NCI-H2227 (cell line): ENCODE measurements at regions not wholly inside any gene's neighbourhood (a gene's known extent, or its start where the extent isn't known, plus 50 kb on each side); places are given as distances from the start of the nearest gene placed in this dataset.
"Not testable (repeated sequence)": the region's sequence is repeated elsewhere in the genome, so short reads cannot be mapped to it uniquely, and the experiment has no call there.

Source experiments
- DNase-seq: peaks from one replicate; lab custom pipeline; 2025; ENCODE audit not compliant: unreplicated experiment; lab: John Stamatoyannopoulos, UW

DNA sequence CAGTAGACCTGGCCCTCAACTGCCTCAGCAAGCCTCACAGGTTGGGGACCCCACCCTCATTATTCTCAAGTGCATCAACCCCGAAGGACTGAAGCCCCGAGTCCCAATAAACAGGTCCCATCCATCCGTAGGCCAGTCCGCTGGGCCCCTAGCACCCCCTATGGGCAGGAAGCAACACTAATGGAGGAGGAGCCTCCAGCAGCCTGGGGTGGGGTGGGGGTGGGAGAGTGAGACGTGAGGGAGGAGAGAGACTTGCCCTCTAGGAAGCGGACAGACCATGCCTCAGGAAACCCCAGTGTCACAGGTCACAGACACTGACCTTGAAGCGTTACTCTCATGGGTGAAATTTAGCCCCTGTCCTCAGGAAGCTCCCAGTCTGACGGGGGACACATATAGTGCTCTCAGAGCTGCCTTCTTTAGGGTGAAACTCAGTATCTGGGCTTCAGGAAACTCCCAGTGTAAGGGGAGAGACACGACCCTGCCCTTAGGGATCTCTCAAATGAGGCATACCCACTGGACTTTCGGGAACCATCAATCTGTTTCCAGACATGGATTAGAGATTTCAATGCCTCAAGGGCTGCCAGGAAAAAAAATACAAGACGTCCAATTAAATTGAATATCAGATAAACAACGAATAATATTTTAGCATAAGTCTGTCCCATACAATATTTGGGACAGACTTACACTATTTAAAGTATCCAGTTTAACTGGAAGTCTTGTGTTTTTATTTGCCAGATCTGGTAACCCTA, 125.8 kb downstream of the MRPL14 start:
- DNase-seq: no peak

GRCh38 chr6:44000164-44000842, 126.9 kb downstream of the MRPL14 start:
- DNase-seq: no peak

- DNase-seq: no peak
These were observed 127.6 kb downstream of the MRPL14 start for GRCh38 chr6:43999628-44000027.

GRCh38 chr6:43998592-43999243, 128.5 kb downstream of the MRPL14 start:
- not testable (repeated sequence) for DNase-seq

GRCh38 chr6:43997990-43998585, 129.2 kb downstream of the MRPL14 start:
- not testable (repeated sequence) for DNase-seq

GRCh38 chr6:43997345-43997677, 129.9 kb downstream of the MRPL14 start:
- no peak for DNase-seq

DNA sequence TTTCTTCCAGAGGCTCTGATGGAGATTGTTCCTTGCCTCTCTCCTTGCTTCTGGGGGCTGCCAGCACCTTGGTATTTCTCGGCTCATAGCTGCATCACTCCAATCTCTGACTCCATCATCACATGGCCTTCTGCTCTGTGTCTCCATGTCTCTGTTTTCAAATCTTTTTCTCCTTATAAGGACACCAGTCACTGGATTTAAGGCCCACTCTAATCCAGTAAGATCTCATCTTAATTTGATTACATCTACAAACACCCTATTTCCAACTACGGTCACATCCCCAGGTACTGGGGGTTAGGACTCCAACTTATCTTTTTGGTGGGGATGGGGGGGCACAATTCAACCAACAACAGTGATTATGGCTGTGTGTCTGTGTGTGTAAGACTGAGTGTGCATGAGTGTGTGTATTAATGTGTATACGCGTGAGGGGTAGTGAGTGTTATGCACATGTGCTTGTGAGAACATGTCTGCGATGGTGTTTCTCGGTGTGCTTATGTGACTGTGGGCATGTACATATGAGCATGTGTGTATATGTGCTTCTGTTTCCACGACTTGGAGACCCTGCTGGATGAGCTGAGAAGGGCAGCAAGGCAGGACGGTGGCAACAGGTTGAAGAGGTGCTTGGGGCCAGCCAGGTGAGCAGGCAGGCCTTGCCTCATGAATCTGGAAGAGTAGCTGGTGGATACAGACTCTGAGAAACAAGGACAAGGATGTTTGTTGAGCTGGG, 130.5 kb downstream of the MRPL14 start:
- DNase-seq: no peak

- no peak for DNase-seq
These were observed 132.1 kb downstream of the MRPL14 start for GRCh38 chr6:43995137-43995536.

GRCh38 chr6:43993881-43994523, 133.2 kb downstream of the MRPL14 start:
- no peak for DNase-seq

GRCh38 chr6:43992783-43993644, 134.2 kb downstream of the MRPL14 start:
- DNase-seq: no peak

- DNase-seq: no peak
These were observed 135.1 kb downstream of the MRPL14 start for GRCh38 chr6:43992126-43992663.

- no peak for DNase-seq
These were observed 136.3 kb downstream of the MRPL14 start for GRCh38 chr6:43990627-43991619.

DNA sequence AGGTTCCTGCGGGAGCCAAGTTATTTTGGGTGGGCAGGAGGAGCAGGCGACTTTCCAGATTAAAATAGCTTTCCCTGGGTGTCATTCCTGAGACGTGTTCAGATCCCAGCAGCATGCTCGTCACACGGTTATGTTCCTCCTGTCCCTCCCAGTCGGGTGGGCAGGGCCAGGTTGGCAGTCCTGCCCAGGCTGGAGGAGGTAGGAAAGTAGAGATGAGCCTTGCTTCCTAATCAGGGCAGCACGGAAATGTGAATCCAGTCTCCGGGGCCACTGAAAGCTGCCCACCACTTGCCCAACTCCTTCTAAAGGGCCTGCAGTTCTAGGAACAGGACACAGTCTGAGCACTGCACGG, 137.0 kb downstream of the MRPL14 start:
- no peak for DNase-seq

DNA sequence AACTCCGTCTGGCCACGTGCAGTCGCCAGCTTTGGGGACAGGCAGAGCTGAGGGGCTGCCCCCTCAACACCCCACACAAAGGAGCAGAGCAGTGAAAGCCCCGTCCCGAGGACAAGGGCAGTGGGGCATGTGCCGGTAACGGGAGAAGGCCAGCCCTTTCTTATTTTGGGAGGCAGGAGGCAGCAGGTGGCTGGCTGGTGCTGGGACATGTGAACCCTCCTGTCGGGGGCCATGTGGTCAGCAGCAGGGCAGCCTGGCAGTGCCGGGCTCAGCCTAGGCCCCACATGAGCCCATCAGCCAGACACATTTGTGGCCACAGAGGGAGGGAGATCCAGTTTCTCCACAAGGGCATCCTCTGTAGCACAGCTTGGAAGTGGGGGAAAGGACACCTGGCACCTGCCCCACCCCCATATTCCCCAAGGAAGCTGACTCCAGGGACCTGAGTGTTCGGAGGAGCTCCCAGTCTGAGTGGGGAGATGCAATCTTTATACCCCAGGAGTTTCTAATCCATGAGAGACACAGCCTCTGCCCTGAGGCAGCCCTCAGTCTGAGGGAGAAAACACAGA, 137.6 kb downstream of the MRPL14 start:
- no peak for DNase-seq

DNA sequence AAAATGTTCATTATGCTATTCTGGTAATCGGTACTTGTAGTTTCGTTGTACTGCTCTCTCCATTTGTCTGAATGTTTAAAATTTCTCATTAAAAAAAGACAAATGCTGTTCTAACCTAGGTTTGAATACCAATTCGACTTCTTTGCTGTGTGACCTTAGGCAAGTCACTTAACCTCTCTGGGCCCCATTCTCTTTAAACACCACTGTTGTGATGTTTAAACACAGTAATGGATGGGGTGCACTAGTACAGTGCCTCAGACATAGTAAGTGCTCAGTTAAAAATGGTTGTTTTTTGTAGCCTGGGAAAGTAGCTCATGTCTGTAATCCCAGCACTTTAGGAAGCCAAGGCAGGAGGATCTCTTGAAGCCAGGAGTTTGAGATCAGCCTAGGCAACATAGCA, 138.5 kb downstream of the MRPL14 start:
- no peak for DNase-seq

GRCh38 chr6:43987838-43988439, 139.3 kb downstream of the MRPL14 start:
- DNase-seq: no peak

DNA sequence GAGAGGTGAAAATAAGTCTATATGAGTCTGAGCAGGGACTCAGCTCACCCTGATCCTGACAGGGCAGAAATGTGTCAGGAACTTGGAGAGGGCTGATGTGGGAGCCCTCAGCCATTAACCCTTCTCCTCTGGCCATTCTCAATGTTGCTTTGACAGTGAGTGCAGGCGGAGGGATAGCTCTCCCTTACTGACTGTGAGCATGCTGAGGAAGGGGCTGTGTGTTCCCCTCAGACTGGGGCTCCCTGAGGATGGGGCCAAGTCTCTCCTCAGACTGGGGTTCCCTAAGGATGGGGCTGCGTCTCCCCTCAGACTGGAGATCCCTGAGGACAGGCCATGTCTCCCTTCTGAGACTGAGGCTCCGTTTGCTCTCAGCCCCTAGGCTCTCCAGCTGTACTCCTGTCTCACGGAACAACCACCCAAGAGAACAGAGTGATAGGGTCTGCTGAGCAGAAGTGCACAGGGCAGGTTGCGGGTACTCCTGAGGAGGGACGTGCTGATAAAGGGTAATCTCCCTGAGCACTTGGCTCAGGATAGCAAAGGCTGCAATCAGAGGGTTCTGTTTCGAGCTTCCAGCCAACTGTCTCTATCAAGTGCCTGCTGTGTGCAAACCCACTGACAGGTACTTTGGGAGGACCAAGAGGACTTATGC, 141.0 kb downstream of the MRPL14 start:
- DNase-seq: no peak
